GM12892 (cell line): ENCODE measurements at regions not wholly inside any gene's neighbourhood (a gene's known extent, or its start where the extent isn't known, plus 50 kb on each side); places are given as distances from the start of the nearest gene placed in this dataset.

Experiments
- POLR2AphosphoS5 ChIP-seq: IDR thresholded peaks from 2 replicates; pipeline ENCODE4 v1.6.1; 2011; ENCODE audit warnings: low read depth, low read length, control low read depth
- TAF1 ChIP-seq: IDR thresholded peaks from 2 replicates; pipeline ENCODE4 v1.6.1; 2011; ENCODE audit warnings: low read depth, mild to moderate bottlenecking, control low read depth, low read length, borderline replicate concordance

- TF ChIP-seq TAF1 (no peak), POLR2AphosphoS5 (no peak)
Observed at GRCh38 chr20:19048995-19049501, 163.4 kb upstream of the SLC24A3 start.
